GM21381 (cell line): ENCODE measurements at regions not wholly inside any gene's neighbourhood (a gene's known extent, or its start where the extent isn't known, plus 50 kb on each side); places are given as distances from the start of the nearest gene placed in this dataset.
"Not testable (repeated sequence)": the region's sequence is repeated elsewhere in the genome, so short reads cannot be mapped to it uniquely, and the experiment has no call there.

ENCODE experiments used
- ATAC-seq: cut with Tn5 transposase; IDR thresholded peaks from one replicate; pipeline ENCODE4 v1.9.1; 2021; ENCODE audit warnings: mild to moderate bottlenecking, moderate library complexity; ENCODE audit not compliant: unreplicated experiment

DNA sequence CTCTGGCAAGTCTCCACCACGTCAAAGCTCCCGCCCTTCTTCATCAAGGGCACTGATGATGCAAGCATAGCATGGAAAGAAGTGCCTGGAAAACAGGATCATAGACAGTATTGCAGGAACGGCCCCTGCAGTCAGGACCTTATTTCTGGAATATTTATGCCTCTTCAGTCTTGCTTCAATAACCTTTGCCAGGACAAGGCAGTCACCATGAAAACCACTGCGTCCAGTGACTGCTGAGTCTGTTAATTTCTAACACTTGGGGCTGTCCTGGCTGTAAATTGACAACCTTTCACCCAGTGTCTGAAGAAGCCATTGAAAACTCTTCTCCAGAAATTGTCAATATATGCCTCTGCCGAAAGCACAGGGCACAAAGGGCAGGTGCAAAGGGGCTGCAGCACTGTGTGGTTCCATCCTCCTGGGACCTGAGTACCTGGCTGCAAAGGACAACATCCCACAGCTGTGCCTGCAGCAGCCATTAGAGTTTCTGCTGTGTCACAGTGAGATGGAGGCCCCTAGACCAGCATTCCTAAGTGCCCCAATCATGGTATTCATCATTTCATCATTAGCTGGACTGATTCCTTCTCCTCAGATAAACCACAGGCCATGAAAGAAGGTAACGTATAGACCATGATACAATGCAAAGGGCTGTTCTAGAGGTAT is 819.6 kb downstream of the RNF144A start:
- no peak for ATAC-seq

DNA sequence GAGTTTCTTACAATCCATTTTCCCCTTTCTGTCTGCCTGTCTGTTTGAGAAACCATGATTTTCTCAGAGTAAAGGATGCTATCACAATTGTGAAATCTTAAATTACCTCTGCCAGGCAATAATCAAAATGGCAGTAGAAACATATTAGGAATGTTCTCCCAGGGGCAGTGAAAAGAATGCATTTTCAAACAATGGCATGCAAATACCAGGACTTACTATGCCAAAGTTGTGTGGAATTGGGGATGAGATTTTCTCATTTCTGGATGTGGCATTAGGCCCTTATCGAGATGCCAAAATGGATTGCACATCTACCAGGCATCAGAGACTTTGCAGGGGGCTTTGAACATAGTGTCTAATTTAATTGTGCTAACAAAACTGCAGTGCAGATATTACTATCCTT is 821.4 kb downstream of the RNF144A start:
- ATAC-seq = no peak

DNA sequence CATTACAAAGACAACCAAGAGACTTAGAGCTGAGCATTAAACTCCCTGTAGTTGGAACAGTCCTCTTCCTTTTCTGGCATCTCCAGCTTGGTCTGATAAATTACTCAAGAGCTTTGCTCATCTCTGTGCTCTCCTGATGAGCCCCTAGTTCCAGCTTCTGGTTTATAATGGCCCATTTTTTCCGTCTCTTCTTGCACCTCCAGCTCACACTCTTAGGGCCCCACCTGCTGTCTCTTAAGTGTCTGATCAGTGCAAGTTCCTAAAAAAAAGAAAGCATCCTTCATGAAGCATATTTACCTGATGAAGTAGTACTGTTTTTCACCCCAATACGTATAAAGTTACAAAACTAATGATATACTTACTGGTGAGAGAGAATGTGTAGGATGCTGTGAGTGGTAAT is 822.9 kb downstream of the RNF144A start:
- no peak for ATAC-seq

DNA sequence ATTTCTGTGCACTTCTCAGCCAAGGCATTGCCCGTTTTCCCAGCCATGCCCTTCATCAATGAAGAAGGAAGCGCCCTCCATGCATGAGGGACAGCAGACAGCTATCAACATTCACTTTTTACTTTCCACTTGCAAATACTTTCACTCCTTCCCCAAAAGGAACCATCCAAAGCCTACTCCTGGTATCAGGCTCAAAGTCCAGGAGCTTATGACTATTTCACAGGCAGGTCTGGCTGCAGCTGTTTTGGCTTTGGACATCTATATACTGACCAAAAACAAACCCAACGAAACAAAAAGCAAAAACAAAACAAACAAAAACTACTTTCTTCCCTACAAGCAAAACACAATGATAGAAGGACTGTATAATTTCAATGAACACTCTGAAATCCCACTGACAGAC is 825.1 kb downstream of the RNF144A start:
- no peak for ATAC-seq

DNA sequence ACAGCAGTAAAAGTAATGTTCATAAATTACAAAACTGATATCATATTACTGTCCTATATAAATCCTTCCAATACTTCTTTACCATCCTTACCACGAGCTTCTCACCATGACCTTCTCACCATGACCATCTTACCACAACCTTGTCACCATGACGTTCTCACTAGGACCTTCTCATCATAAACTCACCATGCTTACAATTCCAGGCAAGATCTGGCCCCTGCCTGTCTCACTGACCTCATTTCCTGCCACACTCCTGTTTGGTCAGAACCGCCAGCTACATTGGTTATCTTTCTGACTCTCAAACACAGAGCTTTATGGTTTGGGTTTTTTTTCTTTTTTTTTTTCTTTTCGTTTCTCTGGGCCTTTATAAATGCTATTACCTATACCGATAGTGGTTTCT is 827.6 kb downstream of the RNF144A start:
- no peak for ATAC-seq

DNA sequence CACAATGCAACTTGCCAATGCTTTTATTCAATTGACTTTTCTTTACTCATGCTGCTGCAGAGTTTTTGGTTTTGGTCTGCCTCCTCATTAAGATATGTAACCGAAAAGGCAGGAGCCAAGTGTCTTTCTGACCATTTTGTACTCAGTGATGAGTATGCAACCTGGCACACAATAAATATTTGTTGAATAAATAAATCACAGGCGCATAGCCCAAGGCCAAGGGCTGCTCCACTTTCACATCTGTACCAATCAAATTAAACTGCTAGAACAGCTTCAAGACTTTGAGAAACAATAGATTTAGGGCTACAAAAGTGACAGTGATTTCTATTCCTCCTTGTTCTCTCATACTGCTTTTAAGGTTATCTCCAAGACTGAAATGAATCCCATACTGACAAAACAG is 828.2 kb downstream of the RNF144A start:
- ATAC-seq = no peak

DNA sequence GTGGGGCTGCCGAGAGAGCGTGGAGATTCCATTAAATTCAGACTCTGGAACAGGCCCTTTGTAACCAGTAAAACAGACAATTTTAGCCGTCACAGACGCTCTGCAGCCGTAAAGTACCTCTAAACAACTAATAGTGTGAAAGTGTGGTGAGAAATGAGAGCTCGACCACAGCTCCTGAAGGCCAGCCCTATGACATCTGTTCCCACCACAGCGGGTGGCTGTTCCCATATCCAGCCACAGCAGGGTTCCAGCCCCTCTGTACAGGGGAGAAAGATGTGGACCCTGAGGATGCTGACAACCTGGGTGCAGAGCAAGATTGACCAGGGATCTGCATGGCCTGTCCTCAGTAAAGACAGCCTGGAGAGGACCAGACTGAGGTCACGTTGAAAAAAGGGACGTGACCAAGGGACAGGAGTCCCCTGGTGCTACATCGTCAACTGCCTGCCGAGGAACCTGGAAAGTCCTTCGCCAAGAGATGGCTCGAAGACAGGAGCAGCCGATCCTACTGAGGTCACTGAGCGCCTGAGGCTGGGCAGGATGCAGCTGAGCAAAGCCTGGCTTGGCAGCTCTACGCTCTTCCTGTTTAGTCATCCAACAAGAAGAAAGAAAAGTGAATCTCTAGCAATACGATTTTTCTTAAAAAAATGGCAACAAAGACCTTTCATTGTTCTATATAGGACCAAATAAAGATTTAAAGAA is 831.7 kb downstream of the RNF144A start:
- ATAC-seq = peak; percentile 54

DNA sequence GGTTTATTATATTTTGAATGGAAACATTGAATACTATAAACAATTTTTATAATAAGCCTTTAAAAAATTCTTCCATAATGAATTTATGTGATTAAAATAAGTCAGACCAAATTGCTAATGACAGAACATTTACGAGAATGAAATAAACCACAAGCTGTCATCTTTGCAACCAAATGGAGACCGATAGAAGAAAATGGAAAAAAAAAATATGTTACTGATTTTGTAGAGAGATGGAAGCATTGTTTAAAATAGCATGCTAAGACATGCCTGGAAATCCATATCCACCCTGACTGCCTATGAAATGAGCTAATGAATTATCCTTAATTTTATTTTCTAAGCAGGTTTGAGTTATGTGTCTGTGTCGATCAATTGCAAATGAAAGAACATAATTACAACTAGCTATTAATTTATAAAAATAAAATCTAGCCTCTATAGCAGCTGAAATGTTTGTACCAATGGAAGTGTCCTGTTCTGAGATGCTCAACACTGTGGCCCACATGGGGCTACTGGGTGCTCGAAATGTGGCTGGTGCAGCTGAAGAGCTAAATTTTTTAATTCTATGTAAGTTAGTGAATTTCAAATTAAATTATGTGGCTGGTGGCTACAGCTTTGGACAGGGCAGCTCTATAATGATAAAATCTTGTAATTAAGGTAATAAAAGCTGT is 832.8 kb downstream of the RNF144A start:
- ATAC-seq = no peak

DNA sequence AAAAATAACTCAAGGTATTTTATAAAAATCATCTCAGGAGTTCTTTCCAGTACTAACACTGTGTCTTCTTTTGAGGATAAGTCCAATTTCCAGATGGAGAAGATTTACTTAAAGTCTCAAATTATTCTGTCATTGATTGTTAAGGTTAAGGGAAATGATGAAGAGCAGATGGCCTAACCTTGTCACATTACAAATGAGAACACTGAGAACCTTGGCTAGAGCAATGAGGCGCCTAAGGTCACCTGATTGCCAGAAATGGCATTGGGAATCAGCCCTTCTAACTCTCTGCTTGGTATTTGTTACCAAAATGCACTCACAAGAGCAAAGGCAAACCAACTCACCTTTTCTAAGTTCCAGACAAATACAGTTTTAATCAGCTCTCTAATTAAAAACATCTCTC is 835.1 kb downstream of the RNF144A start:
- no peak for ATAC-seq

DNA sequence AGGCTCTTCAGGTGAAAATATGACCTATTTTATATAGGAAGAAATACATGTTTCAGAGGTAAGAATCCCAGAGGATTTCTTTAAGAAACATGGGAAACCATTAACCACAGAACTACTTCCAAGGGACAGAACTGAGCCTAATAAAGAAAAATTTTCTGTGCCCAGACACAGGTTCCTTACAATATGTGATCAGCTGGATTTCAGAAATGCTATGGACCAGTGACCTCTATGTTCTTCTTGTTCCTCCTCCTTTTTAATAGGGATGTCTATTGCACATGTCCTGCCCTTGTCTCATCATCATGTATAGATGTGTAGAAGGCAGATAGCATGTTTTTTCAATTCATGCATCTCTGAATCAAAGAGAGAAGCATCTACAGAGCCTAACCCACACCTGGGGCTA is 836.6 kb downstream of the RNF144A start:
- ATAC-seq = no peak

DNA sequence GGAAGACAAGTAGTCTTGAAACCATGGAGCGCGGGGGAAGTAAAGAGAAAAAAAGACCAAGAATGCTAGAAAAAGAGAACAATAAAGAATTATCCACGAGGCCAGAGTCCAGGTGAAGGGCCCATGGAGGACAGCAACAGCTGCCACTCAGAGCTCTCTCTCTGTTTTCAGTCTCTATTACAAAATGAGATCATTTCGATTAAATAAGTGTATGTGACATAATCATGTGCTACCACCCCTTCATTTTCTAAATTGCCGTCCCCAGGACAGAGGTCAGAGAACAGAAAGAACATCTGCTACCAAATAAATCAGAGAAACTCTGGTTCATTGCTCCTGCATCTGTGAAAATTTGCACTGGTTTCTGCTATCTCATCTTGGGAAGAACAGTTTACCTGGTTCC is 838.7 kb downstream of the RNF144A start:
- no peak for ATAC-seq

DNA sequence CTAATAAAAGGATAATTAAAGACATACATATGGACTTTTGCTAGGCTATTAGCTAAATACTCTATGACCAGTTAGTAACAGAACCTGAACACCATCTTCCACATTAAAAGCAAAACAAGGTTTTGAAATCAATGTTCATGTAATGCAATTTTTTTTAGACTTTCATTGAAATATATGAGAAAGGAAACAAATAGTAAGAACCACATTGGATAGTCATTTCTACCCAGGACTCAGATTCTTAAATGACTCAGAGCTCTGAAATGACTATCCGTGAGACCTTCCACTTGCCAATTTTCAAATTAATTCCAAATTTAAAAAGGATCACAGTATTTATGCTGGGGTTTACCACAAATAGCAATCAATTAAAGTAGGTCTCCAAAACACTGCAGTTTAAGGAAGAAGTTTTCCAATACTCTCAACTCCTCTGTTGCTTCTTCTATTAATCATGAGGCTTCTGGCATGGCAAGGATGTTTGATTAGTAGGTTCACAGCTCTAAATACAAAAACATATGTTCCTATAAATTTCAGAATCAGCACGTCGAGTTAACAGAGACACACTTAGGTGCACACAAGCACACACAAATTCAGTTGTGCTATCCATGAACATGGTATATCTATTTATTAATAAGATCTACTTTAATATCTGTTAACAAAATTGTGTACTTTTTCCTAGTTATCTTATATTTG is 841.0 kb downstream of the RNF144A start:
- ATAC-seq = no peak

DNA sequence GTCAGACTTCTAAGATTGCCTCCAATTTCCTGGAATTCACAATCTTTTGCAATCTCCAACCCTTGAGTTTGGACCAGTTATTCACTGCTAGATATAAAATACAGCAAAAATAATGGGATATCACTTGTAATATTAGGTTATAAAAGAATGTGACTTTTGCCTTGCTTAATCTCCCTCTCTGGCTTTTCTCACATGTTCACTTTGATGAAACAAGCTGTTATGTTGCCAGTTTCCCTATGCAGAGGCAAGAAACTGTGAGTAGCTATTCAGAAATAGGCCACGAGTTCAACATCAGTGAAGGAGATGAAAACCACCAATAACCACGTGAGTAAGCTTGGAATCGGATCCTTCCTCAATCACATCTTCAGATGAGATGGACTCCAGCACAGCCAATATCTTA is 842.7 kb downstream of the RNF144A start:
- no peak for ATAC-seq

DNA sequence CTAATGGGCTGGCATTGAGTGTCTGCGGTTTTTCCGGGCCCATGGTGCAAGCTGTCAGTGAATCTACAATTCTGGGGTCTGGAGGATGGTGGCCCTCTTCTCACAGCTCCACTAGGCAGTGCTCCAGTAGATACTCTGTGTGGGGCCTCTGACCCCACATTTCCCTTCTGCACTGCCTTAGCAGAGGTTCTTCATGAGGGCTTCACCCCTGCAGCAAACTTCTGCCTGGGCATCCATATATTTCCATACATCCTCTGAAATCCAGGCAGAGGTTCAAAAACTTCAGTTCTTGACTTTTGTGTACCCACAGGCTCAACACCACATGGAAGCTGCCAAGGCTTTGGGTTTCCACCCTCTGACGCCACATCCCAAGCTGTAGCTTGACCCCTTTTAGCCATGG is 846.2 kb downstream of the RNF144A start:
- not testable (repeated sequence) for ATAC-seq

DNA sequence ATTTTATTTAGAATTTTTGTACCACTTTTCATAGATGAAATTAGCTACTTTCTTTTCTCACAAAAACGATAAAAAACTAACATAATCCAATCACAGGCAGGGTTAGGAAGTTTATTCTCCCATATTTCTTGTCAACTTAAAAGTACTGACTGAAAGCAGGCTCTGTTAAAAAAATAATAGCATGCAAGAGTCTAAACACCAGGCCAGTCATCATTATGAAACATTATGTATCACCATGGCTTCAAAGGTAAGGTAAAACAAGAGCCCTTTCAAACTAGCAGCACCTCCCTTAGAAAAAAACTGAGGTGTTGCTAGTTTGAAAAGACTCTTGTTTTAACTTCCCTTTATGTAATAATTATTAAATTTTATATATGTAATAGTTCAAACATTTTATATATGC is 848.0 kb downstream of the RNF144A start:
- no peak for ATAC-seq

DNA sequence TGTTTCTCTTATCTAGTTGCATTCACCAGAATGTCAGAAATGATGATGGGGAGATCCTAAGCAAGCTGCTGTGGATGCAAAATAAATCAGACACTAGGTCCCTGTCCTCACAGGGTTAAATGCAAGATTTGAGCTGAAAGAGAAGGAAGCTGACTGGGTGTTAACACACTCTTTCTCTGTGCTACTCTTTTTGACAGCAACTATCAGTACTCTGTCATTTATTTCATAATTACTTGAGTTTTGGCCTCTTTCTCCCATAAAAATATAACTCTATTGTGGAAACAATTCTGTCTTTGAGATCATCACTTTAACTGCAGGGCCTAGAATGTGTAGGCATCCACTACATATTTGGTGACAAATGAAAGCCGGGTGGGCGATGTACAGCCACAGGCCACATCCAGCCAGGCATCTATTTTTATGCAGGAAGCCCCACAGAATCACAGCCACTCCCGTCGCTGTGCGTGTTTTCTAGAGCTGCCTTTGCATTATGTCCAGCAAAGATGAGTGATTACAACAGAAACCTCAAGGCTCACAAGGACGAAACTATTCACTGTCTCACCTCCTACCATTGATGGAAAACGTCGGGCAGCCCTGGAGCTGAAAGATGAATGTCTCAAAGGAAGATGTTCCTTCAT is 849.0 kb downstream of the RNF144A start:
- no peak for ATAC-seq

DNA sequence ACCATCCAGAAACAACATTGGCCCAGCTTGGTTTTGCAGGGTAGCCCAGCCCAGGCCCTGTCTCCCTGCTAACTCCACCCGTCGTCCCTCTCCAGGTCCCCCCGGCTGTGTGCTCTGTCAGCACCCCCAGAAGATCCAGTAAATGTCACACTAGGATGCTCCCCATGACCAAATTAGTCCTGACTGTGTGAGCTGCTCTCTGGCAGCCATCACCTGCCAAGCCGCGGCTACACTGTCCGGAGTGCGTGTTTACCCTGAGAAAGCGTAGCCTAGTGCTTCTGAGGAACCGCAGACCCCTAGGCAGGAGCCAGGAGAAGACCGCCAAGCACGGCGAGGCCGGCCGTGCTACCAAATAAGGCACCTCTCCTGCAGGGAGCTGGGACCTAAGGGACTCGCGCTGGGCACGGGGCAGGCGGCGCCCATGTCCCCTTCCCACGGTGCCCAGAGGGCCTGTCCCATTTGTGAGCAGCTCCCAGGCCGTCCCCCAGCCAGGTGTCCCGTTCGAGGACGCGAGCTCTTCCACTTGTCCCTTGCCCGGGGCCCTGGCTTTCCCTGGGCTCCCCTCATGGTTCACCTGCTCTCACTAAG is 849.9 kb downstream of the RNF144A start:
- ATAC-seq = no peak

DNA sequence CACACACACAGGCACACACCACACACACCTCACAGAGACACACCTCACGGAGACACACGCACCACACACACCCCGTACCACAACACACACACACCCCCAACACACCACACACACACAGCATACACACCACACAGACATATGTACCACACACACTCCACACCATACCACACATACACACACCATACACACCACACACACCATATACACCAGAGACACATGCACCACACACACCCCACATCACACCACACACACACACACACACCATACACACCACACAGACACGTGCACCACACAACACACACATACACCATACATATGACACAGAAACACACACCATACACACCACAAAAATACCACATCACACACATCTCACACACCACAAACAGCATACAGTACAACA is 850.7 kb downstream of the RNF144A start:
- ATAC-seq = no peak

DNA sequence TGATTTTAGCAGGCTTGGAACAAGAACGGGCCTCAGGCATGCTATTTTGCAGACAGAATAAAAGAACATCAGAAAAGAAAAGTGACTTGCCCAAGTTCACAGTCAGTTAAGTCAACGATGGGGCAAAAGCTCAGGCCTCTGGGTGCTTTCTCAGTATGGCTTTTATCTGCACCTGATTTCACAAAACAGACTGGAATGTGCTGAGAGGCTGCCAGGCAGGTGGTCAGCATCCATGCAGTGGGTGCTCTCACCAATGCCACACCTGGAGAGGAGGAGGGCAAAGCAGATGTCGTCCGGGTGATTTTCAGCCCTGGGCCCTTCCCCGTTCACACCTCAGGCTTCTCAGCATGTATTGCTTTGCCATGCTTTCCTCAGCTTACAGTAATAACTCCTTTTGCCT is 854.6 kb downstream of the RNF144A start:
- no peak for ATAC-seq

DNA sequence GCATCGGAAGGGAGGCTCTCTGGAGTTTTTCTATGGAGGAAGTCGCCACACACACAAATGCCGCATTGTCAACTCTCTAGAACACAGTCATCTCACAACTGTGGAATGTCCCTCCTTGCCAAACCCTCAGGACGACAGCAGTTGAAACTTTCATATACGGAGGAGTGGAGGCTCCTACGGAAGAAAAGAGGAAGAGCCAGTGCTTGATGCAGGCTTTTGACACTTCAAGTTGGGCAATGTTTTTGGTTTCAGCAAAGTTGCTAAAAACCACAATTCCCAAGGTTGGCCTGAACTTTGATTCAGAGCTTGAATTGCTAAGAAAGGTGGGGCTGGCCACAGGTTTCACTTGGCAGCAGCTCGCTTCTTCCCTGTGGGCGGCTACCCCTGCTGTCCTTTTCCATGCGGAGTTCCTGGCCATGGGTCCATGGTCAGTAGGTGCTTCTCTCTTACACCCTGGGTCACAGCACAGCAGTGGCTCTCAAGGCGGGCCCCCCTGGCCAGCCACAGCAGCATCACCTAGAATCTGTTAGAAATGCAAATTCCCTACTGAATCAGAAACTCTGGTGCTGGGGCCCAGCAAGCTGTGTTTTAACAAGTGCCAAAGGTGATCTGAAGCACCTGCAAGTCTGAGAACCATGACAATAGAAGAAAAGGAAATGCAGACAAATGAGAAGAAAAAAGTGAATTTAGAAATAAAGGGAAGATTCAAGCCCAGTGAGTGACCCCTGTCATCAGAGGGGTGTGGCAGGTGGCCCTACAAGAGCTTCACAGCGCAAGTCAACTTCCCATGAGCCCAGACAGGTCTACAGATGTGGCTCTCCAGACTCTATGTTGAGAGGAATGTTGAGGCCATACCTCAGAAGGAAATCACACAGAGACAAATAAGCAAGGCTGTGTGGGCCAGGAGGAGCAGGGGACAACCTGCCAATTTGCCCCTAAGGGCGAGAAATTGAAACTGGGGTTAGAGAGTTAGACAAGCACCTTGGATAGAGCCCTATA is 856.4 kb downstream of the RNF144A start:
- peak; percentile 76 for ATAC-seq
